Activated T-helper 1 cell treated with anti-CD3 and anti-CD28 coated beads, Interleukin-2, amount 50 U/mL, for 16 hours (primary cell): ENCODE measurements at regions not wholly inside any gene's neighbourhood (a gene's known extent, or its start where the extent isn't known, plus 50 kb on each side); places are given as distances from the start of the nearest gene placed in this dataset.

ENCODE experiments used
- DNase-seq, 2 donors: peaks; one replicate each; pipeline ENCODE4 v3.0.0-alpha.2; 2020; ENCODE audit warnings: low read depth in 1 of 2, low spot score in 1 of 2

DNA sequence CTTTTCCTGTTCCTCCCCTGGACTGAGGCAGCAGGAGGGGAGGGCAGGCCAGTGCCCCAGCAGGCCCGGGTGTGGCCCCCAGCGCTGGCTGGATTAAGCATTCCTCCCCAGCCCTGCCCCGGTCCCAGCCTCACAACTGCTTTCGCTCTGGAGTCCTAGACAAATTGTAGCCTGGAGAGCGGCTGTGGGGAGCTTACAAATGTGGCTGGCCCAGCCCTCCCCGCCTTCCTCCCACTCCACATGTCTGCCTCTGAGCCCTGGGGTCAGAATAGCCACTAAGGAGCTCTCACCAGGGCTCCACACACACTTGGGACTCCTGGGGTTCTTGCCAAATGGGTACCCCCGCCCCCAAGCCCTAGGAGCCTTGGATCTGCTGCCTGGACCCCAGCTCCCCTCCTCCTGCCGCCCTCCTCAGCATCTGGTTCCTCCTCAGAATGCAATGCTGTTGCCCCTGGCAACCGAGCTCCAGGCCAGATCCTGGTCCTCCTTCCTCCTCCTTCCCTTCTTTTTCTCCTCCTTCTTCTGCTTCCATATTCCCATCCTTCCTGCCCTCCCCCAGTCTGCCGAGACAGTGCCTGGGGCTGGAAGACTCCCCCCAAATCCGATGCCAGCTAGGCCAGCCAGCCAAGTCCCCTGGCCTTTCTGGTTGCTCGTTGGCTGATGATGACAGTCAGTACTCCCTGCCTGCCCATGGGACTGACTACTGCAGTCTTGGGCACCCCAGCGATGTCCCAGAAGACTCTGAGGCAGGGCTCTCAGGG is 91.1 kb downstream of the LINGO1 start:
- no peak for DNase-seq

DNA sequence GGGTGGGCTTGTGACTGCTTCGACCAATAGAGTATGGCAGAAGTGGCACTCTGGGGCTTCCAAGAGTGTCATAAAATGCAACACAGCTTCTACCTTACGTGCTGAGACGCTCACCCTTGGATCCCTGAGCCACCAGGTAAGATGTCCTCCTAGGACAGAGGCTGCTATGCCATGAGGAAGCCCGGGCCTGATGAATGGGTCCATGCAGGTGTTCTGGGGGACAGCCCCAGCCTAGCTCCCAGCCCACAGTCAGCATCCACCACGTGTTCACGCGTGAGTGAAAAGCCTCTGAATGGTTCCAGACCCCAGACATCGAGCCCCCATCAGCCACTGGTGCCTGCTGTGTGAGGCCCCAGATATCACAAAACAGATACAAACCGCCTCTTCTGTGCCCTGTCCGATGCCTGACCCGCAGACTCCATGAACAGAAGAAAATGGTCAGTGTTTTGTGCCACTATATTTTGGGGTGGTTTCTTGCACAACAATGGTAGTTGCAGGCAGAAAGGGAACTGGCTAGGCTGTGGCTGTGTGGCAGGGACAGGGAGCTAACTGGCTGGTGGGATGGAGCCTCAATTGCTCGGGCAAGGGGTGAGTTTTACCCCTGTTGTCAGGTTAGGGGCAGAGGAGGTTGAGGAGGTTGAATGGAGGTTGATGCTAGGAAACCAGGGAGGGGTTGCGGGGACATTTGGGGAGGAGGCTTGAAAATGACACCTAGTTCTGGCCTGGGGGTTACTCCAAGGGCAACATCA is 92.2 kb downstream of the LINGO1 start:
- DNase-seq, result no peak

DNA sequence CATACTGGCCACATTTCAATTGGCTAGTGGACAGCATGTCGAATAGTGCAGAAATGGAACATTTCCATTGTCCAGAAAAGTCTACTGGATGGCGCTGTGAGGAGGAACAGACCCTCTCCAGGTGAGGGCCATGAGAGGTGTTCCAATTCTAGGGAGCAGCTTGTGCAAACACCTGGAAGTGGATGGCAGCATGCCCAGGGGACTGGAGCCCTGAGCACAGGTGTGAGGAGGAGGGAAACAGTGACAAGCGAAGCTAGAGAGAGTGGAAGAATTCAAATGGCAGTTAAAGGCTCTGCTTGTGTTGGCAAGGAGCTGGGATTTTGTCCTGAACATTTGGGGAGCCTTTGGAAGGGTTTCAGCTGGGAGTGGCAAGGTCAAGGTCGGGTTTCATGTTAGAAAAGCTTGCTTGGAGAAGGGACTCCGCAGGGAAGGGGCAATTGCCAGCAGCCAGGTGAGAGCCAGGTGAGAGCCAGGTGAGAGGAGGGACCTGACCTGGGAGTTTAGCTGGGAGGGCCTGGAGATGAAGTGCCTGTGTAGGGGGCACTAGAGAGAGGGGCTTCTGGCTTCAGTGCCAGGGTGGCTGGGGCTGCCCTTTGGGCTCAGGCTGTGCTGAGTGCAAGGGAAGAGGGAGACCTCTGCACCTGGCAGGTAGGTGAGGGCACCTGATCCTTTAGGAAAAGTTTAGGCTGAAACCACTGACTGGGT is 93.8 kb downstream of the LINGO1 start:
- no peak for DNase-seq

DNA sequence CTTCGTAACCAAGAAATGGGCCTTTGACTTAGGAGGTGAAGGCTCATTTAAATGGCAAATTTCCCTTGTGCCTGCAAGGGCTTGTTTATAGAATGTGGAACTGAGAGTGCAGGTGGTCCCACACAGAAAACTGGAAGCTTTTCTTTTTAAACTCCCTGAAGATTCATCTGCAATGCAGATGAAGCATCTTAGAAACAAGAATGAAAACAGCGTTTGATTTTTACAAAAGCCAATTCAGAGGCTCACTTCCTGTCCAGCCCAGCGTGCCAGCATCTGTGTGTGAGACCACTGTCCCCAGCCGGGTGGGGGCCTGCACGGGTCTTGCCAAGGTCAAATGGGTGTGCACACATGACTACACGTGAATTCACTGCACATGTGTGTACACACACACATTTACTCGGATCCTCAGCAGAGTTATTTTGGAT is 94.7 kb downstream of the LINGO1 start:
- no peak for DNase-seq

DNA sequence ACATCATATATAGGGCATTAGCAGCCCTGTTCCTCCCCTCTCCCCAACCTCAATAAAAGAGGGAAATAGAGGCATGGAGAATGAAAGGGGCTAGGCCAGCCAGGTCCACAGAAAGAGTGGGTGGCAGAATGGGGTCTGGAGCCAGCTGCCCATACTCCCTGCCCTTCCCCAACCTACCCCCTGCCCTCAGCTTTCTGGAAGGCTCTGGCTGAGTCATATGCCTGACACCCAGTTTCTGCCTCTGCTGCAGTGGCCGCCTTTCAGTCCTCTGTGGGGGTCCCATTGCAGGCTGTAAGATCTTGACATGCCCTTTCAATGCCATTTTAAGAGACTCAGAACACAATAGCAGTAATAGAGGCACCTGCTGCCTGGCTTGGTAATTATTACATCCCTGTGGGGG is 95.7 kb downstream of the LINGO1 start:
- DNase-seq, result no peak

DNA sequence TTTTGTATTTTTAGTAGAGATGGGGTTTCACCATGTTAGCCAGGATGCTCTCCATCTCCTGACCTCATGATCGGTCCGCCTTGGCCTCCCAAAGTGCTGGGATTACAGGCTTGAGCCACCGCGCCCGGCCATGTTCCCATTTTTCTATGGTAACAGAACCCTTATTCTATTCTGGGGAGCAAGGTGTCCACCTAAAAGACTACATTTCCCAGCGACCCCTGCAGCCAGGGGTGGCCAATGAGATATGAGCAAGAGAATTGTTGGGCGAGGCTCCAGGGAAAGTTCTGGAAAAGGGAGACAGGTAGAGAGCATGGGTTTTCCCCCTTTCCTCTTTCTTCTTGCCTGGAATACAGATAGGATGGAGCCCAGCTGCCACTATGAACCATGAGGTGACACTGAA is 96.9 kb downstream of the LINGO1 start:
- no peak for DNase-seq
